HepG2 (cell line): ENCODE measurements at regions not wholly inside any gene's neighbourhood (a gene's known extent, or its start where the extent isn't known, plus 50 kb on each side); places are given as distances from the start of the nearest gene placed in this dataset.

ENCODE experiments used
- ATAC-seq: fragments of 200-7000 bp; cut with Tn5 transposase; 3 replicates; pipeline ENCODE4 v1.9.1; 2020; ENCODE audit warnings: mild to moderate bottlenecking, moderate library complexity
- BruUV-seq: library from RNA; stranded (reverse); fragments of 400-500 nt; replicated peaks from 2 replicates; lab custom pipeline; 2021; lab: Mats Ljungman, UMichigan
- CTCF ChIA-PET: fragments of 300-600 bp; formaldehyde crosslinking; extraction: SDS; loops from one replicate; lab custom pipeline; 2021; ENCODE audit warnings: low total read pairs, inconsistent platforms, low intra/inter-chr PET ratio; lab: Yijun Ruan, JAX
- POLR2A ChIA-PET: fragments of 350-600 bp; sonication (Branson Sonifier 250); formaldehyde crosslinking; loops from one replicate; lab custom pipeline; 2020; ENCODE audit warnings: antibody characterized with exemption, inconsistent platforms; lab: Yijun Ruan, JAX
- DNase-seq: peaks from one replicate; pipeline ENCODE4 v3.0.0-alpha.2; 2015; ENCODE audit warnings: low spot score
- FAIRE-seq: peaks from 3 replicates; lab custom pipeline; 2011; peaks lifted over from hg19 to GRCh38; lab: Jason Lieb, UNC
- H2AFZ ChIP-seq: one replicate; pipeline ENCODE4 v1.6.1; 2011; ENCODE audit warnings: low read length, inconsistent platforms
- H3K27ac ChIP-seq: fragments of 300-600 bp; 3 replicates; pipeline ENCODE4 v1.8.0; 2011; ENCODE audit warnings: mixed run types, mild to moderate bottlenecking, mixed read lengths, low read length, inconsistent platforms; ENCODE audit not compliant: insufficient read depth; ENCODE audit errors: extremely low read length
- H3K27me3 ChIP-seq, 2 experiments: fragments of 200-600 bp in 1 of 2; 2 replicates in 1 of 2; 3 replicates in 1 of 2; pipeline versions ENCODE4 v1.6.0 to v1.8.0; 2011; ENCODE audit warnings: low read length in 2 of 2, mild to moderate bottlenecking in 2 of 2, moderate library complexity in 2 of 2, inconsistent platforms in 1 of 2; ENCODE audit not compliant: insufficient read depth in 2 of 2, control insufficient read depth in 1 of 2
- H3K36me3 ChIP-seq, 2 experiments: fragments of 200-600 bp in 1 of 2; replicated peaks in 1 of 2; 2 replicates in 1 of 2; 3 replicates in 1 of 2; pipeline versions ENCODE4 v1.5.1 to v1.8.0; 2011; ENCODE audit warnings: low read length in 2 of 2, inconsistent platforms in 1 of 2; ENCODE audit not compliant: insufficient read depth in 2 of 2, control insufficient read depth in 1 of 2
- H3K4me1 ChIP-seq: 2 replicates; pipeline ENCODE4 v1.5.1; 2012; ENCODE audit warnings: low read length, inconsistent platforms; ENCODE audit not compliant: insufficient read depth
- H3K4me2 ChIP-seq: 2 replicates; pipeline ENCODE4 v1.6.0; 2011; ENCODE audit warnings: low read depth, low read length, inconsistent platforms
- H3K4me3 ChIP-seq, 3 experiments: fragments of 200-600 bp in 1 of 3; sonication (generic), shearing (Covaris generic) in 1 of 3; replicated peaks in 1 of 3; 2 replicates each; pipeline ENCODE4 v1.5.1; 2011 to 2016; ENCODE audit warnings: low read length in 3 of 3, inconsistent platforms in 2 of 3, low read depth in 2 of 3, mild to moderate bottlenecking in 2 of 3, control low read depth in 1 of 3, mixed read lengths in 1 of 3; ENCODE audit not compliant: insufficient read depth in 1 of 3
- H3K79me2 ChIP-seq: one replicate; pipeline ENCODE4 v1.6.1; 2011; ENCODE audit warnings: low read length, inconsistent platforms; ENCODE audit not compliant: insufficient read depth
- H3K9ac ChIP-seq: 2 replicates; pipeline ENCODE4 v1.6.0; 2011; ENCODE audit warnings: mild to moderate bottlenecking, low read depth, low read length, inconsistent platforms; ENCODE audit not compliant: insufficient read depth
- H3K9me3 ChIP-seq: 2 replicates; pipeline ENCODE4 v1.5.1; 2012; ENCODE audit warnings: mild to moderate bottlenecking, low read length
- H4K20me1 ChIP-seq: 2 replicates; pipeline ENCODE4 v1.6.0; 2011; ENCODE audit warnings: inconsistent platforms, mild to moderate bottlenecking, low read length, moderate library complexity; ENCODE audit not compliant: insufficient read depth
- ASH2L ChIP-seq: fragments of 300-600, 200-600 bp; sonication (generic); IDR thresholded peaks from 2 replicates; pipeline ENCODE4 v1.7.0; 2017; ENCODE audit warnings: low read depth, mild to moderate bottlenecking, moderate library complexity, mixed read lengths, low read length; ENCODE audit not compliant: insufficient read length
- CCDC6 ChIP-seq: sonication (generic); formaldehyde crosslinking; IDR thresholded peaks from 2 replicates; pipeline ENCODE4 v1.8.1; 2022; ENCODE audit warnings: mild to moderate bottlenecking, missing genetic modification reagents, moderate library complexity
- FLYWCH1 ChIP-seq: sonication (generic); formaldehyde crosslinking; IDR thresholded peaks from 2 replicates; pipeline ENCODE4 v1.8.1; 2023; ENCODE audit warnings: mild to moderate bottlenecking, missing genetic modification reagents
- FOSL1 ChIP-seq: sonication (generic); formaldehyde crosslinking; IDR thresholded peaks from 2 replicates; pipeline ENCODE4 v1.9.0; 2021; ENCODE audit warnings: missing genetic modification reagents, borderline replicate concordance
- GLI4 ChIP-seq: sonication (generic); formaldehyde crosslinking; IDR thresholded peaks from 2 replicates; pipeline ENCODE4 v1.5.1; 2020; ENCODE audit warnings: missing genetic modification reagents, mild to moderate bottlenecking, moderate library complexity, borderline replicate concordance
- GZF1 ChIP-seq: sonication (generic); formaldehyde crosslinking; IDR thresholded peaks from 2 replicates; pipeline ENCODE4 v1.5.1; 2020; ENCODE audit warnings: mild to moderate bottlenecking, missing genetic modification reagents
- MATR3 ChIP-seq: sonication (generic); formaldehyde crosslinking; IDR thresholded peaks from 2 replicates; pipeline ENCODE4 v1.4.0; 2020; ENCODE audit warnings: missing genetic modification reagents
- NR2F1 ChIP-seq, 2 experiments: fragments of 450-650 bp in 1 of 2; formaldehyde crosslinking in 1 of 2; IDR thresholded peaks; 2 replicates each; pipeline versions ENCODE4 v1.5.0 to v1.6.1; 2016 to 2020; ENCODE audit warnings: mild to moderate bottlenecking in 1 of 2, missing compliant biosample characterization in 1 of 2, missing genetic modification reagents in 1 of 2, moderate library complexity in 1 of 2
- PAX8 ChIP-seq: sonication (generic); formaldehyde crosslinking; IDR thresholded peaks from 2 replicates; pipeline ENCODE4 v1.8.0; 2022; ENCODE audit warnings: mild to moderate bottlenecking, missing genetic modification reagents, borderline replicate concordance
- STAG1 ChIP-seq: sonication (generic); formaldehyde crosslinking; IDR thresholded peaks from 2 replicates; pipeline ENCODE4 v1.4.0; 2020; ENCODE audit warnings: missing genetic modification reagents
- U2AF2 ChIP-seq: fragments of 200-400 bp; formaldehyde crosslinking; IDR thresholded peaks from 2 replicates; pipeline ENCODE4 v1.6.1; 2017; ENCODE audit warnings: low read depth, mild to moderate bottlenecking, low read length
- WIZ ChIP-seq: sonication (generic); formaldehyde crosslinking; IDR thresholded peaks from 2 replicates; pipeline ENCODE4 v1.5.1; 2020; ENCODE audit warnings: mild to moderate bottlenecking, missing genetic modification reagents
- ZFP36L2 ChIP-seq: sonication (generic); formaldehyde crosslinking; IDR thresholded peaks from 2 replicates; pipeline ENCODE4 v1.4.0; 2020; ENCODE audit warnings: missing genetic modification reagents
- ZNF160 ChIP-seq: sonication (generic); formaldehyde crosslinking; IDR thresholded peaks from 2 replicates; pipeline ENCODE4 v1.8.0; 2022; ENCODE audit warnings: mild to moderate bottlenecking, inconsistent platforms, missing genetic modification reagents
- ZNF775 ChIP-seq: sonication (generic); formaldehyde crosslinking; IDR thresholded peaks from 2 replicates; pipeline ENCODE4 v1.4.0; 2020; ENCODE audit warnings: missing genetic modification reagents, mild to moderate bottlenecking, moderate library complexity, borderline replicate concordance
- WGBS: methylation state at CpG from one replicate; pipeline ENCODE4 v1.1.6; 2017; ENCODE audit warnings: low lambda C conversion rate; 5-methylcytosine and 5-hydroxymethylcytosine counted together
- in situ Hi-C: cut with HindIII; loops from 2 replicates; pipeline ENCODE4 v1.10.0; 2017; ENCODE audit warnings: low pct_unique_long_range_greater_than_20kb; ENCODE audit not compliant: extremely low pct_ligation_motif_present
- intact Hi-C: fragments of 100-400 bp; cut with micrococcal nuclease; formaldehyde crosslinking; loops from one replicate; pipeline ENCODE4 v1.10.0; 2022; ENCODE audit not compliant: unreplicated experiment
- TF ChIP-seq, protein P1 (sequence below): conservative IDR thresholded peaks from 2 replicates; pipeline ENCODE4 v1.6.1; 2018; ENCODE audit warnings: missing genetic modification reagents
- TF ChIP-seq, protein P2 (sequence below): sonication (generic); formaldehyde crosslinking; IDR thresholded peaks from 2 replicates; pipeline ENCODE4 v1.4.0; 2020; ENCODE audit warnings: mild to moderate bottlenecking, low read depth, missing genetic modification reagents

DNA sequence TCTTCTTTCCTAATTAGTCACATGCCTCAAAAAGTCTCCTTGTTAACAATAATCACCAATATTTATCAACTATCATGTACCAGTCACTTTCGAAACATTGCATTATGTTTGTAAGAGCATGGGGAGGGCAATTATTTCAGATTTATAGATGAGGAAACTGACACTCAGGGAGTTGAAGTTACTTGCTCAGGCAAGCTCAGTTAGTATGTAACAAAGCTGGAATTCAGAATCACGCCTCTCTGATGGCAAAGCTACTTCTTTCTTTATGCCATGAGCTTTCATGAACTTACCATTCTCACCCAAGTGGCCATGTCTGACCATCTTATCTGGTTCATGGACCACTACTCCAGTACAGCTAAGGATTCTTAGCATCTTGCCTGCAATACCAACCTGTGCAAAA lies 183.4 kb upstream of the TANK start:
- Histone ChIP-seq H3K27ac (no peak overlapping the region), H3K9me3 (no peaks in the 10 kb centered on the region), H2AFZ (no peak overlapping the region), H3K79me2 (no peaks in the 10 kb centered on the region), H3K4me2 (no peak overlapping the region)
- DNase-seq (no peak), ATAC-seq (no peak), FAIRE-seq (no peak)
- in situ Hi-C loops, result no loop called here
- BruUV-seq, result no TSS peak
- ChIA-PET POLR2A (no interaction called here), CTCF (no interaction called here)
- intact Hi-C loops, result loop anchor here (10.0 kb wide), 1 partner anchor 282 kb away; no protein-coding TSS in a partner anchor
- 12% methylated on average over 2 of the region's 2 CpGs for WGBS
- TF ChIP-seq PAX8 (CRISPR knock-in tag) (no peak), U2AF2 (no peak), GLI4 (CRISPR knock-in tag) (no peak)
- TF ChIP-seq, protein P1, sequence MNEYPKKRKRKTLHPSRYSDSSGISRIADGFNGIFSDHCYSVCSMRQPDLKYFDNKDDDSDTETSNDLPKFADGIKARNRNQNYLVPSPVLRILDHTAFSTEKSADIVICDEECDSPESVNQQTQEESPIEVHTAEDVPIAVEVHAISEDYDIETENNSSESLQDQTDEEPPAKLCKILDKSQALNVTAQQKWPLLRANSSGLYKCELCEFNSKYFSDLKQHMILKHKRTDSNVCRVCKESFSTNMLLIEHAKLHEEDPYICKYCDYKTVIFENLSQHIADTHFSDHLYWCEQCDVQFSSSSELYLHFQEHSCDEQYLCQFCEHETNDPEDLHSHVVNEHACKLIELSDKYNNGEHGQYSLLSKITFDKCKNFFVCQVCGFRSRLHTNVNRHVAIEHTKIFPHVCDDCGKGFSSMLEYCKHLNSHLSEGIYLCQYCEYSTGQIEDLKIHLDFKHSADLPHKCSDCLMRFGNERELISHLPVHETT (CRISPR knock-in tag), result no peak
- TF ChIP-seq, all 625 proteins: peak for 0
- no peaks in the 10 kb centered on the region for H4K20me1 ChIP-seq
- no peaks in the 10 kb centered on the region for H3K4me1 ChIP-seq
- no peak overlapping the region for H3K9ac ChIP-seq
- no peak overlapping the region for H3K4me3 ChIP-seq
- no peaks in the 10 kb centered on the region for H3K27me3 ChIP-seq
- no peaks in the 10 kb centered on the region for H3K36me3 ChIP-seq

DNA sequence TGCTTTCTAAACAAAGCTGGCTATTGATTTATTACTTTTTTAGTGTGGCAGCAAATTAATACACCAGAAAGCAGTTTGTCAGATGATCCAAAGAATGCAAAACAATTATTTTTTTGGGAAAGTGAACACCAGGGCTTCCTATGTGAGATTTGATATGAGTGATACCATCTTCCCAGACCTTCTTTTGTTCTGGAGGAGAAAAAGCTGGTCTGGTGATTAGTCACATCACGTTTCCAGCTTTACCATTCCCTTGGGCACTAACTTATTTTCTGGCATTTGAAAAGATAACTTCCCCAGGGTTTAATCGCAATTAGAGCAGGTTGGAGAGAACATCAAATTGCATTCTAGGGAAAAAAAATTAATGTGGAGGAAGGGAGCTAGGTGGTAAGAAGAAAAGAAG lies 182.9 kb upstream of the TANK start:
- no peak for FAIRE-seq
- whole genome bisulfite sequencing, result 0% methylated on average over 2 of the region's 2 CpGs
- no peaks in the 10 kb centered on the region for H4K20me1 ChIP-seq
- no peaks in the 10 kb centered on the region for H3K79me2 ChIP-seq
- in situ Hi-C loops, result no loop called here
- no peak overlapping the region for H3K4me2 ChIP-seq
- DNase-seq, result no peak
- H3K4me3 ChIP-seq, result no peak overlapping the region
- TF ChIP-seq, protein P2, sequence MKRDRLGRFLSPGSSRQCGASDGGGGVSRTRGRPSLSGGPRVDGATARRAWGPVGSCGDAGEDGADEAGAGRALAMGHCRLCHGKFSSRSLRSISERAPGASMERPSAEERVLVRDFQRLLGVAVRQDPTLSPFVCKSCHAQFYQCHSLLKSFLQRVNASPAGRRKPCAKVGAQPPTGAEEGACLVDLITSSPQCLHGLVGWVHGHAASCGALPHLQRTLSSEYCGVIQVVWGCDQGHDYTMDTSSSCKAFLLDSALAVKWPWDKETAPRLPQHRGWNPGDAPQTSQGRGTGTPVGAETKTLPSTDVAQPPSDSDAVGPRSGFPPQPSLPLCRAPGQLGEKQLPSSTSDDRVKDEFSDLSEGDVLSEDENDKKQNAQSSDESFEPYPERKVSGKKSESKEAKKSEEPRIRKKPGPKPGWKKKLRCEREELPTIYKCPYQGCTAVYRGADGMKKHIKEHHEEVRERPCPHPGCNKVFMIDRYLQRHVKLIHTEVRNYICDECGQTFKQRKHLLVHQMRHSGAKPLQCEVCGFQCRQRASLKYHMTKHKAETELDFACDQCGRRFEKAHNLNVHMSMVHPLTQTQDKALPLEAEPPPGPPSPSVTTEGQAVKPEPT (CRISPR knock-in tag), result no peak
- TF ChIP-seq FOSL1 (CRISPR knock-in tag), result no peak
- TF ChIP-seq ASH2L, result no peak
- TF ChIP-seq GZF1, result no peak
- no peak for TF ChIP-seq STAG1 (CRISPR knock-in tag)
- TF ChIP-seq ZNF775, result no peak
- no peak for TF ChIP-seq ZNF160 (CRISPR knock-in tag)
- no peak for TF ChIP-seq WIZ
- TF ChIP-seq ZFP36L2 (CRISPR knock-in tag), result no peak
- no peak for TF ChIP-seq CCDC6
- no peak for TF ChIP-seq FLYWCH1 (CRISPR knock-in tag)
- TF ChIP-seq NR2F1 (CRISPR knock-in tag; IDR thresholded peaks at IDR 0.05), result no peak
- TF ChIP-seq MATR3 (CRISPR knock-in tag), result no peak
- H3K27ac ChIP-seq, result no peak overlapping the region
- POLR2A ChIA-PET, result no interaction called here
- H3K27me3 ChIP-seq, result no peaks in the 10 kb centered on the region
- no peaks in the 10 kb centered on the region for H3K9me3 ChIP-seq
- no TSS peak for BruUV-seq
- intact Hi-C loops, result loop anchor here (10.0 kb wide), 1 partner anchor 283 kb away; no protein-coding TSS in a partner anchor
- ATAC-seq, result no peak
- H3K9ac ChIP-seq, result no peak overlapping the region
- H3K36me3 ChIP-seq, result no peaks in the 10 kb centered on the region
- no peaks in the 10 kb centered on the region for H3K4me1 ChIP-seq
- CTCF ChIA-PET, result no interaction called here
- no peak overlapping the region for H2AFZ ChIP-seq
